ENCODE measurements at regions not wholly inside any gene's neighbourhood (a gene's known extent, or its start where the extent isn't known, plus 50 kb on each side); places are given as distances from the start of the nearest gene placed in this dataset.

- Histone ChIP-seq H2BK12ac (ENCODE audit: low read length) (peak overlapping the region; percentile 23), H2BK5ac (ENCODE audit: low read depth, low read length, poor library complexity) (no peak overlapping the region)
- no CpG with 5 or more reads among the region's 7 CpGs for WGBS (ENCODE audit: extremely low coverage, insufficient coverage, insufficient read length)
Observed at GRCh38 chr15:95912280-95912625, 418.2 kb upstream of the NR2F2 start.

GRCh38 chr15:95912728-95913127, 417.8 kb upstream of the NR2F2 start:
- no peaks in the 10 kb centered on the region for H3K27me3 ChIP-seq (ENCODE audit: insufficient read depth, low read length)
- no CpG with 5 or more reads among the region's 2 CpGs for WGBS (ENCODE audit: extremely low coverage, insufficient coverage, insufficient read length)
- no peak overlapping the region for H3K4ac ChIP-seq (ENCODE audit: low read depth, low read length)

More at GRCh38 chr15:95912280-95912625, 418.2 kb upstream of the NR2F2 start:
- Histone ChIP-seq H2AK5ac (ENCODE audit: low read length) (no peak overlapping the region), H3K4me2 (ENCODE audit: low read length) (peak overlapping the region; percentile 33), H3K18ac (ENCODE audit: low read length) (no peak overlapping the region), H3K9ac (ENCODE audit: low read length) (no peak overlapping the region), H3K27me3 (ENCODE audit: insufficient read depth, low read length) (no peaks in the 10 kb centered on the region), H3K23ac (ENCODE audit: low read length) (no peak overlapping the region), H2AFZ (ENCODE audit: insufficient read depth, low read length, poor library complexity) (no peak overlapping the region), H3K27ac (ENCODE audit: low read depth, low read length) (no peak overlapping the region), H4K12ac (ENCODE audit: low read depth, low read length) (no peak overlapping the region), H3K4me3 (ENCODE audit: low read depth, low read length) (no peak overlapping the region), H3K4ac (ENCODE audit: low read depth, low read length) (no peak overlapping the region), H4K91ac (ENCODE audit: low read depth, low read length) (no peak overlapping the region), H3K4me1 (ENCODE audit: control insufficient read depth in 1 of 2, insufficient read depth in 2 of 2, low read length in 2 of 2) (peaks cover 7 to 9% of the 10 kb centered on the region in 2 experiments), H3K36me3 (ENCODE audit: control insufficient read depth in 1 of 2, insufficient read depth in 2 of 2, low read length in 2 of 2) (no peaks in the 10 kb centered on the region), H2BK120ac (ENCODE audit: insufficient read depth, low read length, poor library complexity) (no peak overlapping the region), H3K79me1 (ENCODE audit: low read length) (no peaks in the 10 kb centered on the region), H3K9me3 (ENCODE audit: insufficient read depth, low read depth, low read length) (peaks cover 1% of the 10 kb centered on the region), H3K14ac (ENCODE audit: low read length) (no peak overlapping the region), H4K8ac (ENCODE audit: low read depth, low read length) (no peak overlapping the region), H3K79me2 (ENCODE audit: control insufficient read depth, insufficient read depth, low read length, poor library complexity) (no peaks in the 10 kb centered on the region)
- peak in 1 of 2 donors; percentile 47 for DNase-seq

GRCh38 chr15:95916568-95916967, 413.9 kb upstream of the NR2F2 start:
- no peak overlapping the region for H3K4me2 ChIP-seq (ENCODE audit: low read length)

More at GRCh38 chr15:95912728-95913127, 417.8 kb upstream of the NR2F2 start:
- peaks cover 7 to 9% of the 10 kb centered on the region in 2 experiments for H3K4me1 ChIP-seq (ENCODE audit: control insufficient read depth in 1 of 2, insufficient read depth in 2 of 2, low read length in 2 of 2)
- no peak overlapping the region for H3K27ac ChIP-seq (ENCODE audit: low read depth, low read length)
- no peak overlapping the region for H3K4me2 ChIP-seq (ENCODE audit: low read length)
- peaks cover 1% of the 10 kb centered on the region for H3K9me3 ChIP-seq (ENCODE audit: insufficient read depth, low read depth, low read length)
- H2BK5ac ChIP-seq (ENCODE audit: low read depth, low read length, poor library complexity): no peak overlapping the region
- no peak overlapping the region for H3K4me3 ChIP-seq (ENCODE audit: low read depth, low read length)
- H2AFZ ChIP-seq (ENCODE audit: insufficient read depth, low read length, poor library complexity): no peak overlapping the region
- H3K23ac ChIP-seq (ENCODE audit: low read length): no peak overlapping the region
- no peak overlapping the region for H2AK5ac ChIP-seq (ENCODE audit: low read length)
- DNase-seq: no peak
- H2BK12ac ChIP-seq (ENCODE audit: low read length): peak overlapping the region; percentile 23
- no peaks in the 10 kb centered on the region for H3K36me3 ChIP-seq (ENCODE audit: control insufficient read depth in 1 of 2, insufficient read depth in 2 of 2, low read length in 2 of 2)
- H4K12ac ChIP-seq (ENCODE audit: low read depth, low read length): no peak overlapping the region
- H4K8ac ChIP-seq (ENCODE audit: low read depth, low read length): no peak overlapping the region
- H2BK120ac ChIP-seq (ENCODE audit: insufficient read depth, low read length, poor library complexity): no peak overlapping the region
- H3K18ac ChIP-seq (ENCODE audit: low read length): no peak overlapping the region
- H3K14ac ChIP-seq (ENCODE audit: low read length): no peak overlapping the region
- no peak overlapping the region for H3K9ac ChIP-seq (ENCODE audit: low read length)
- H3K79me2 ChIP-seq (ENCODE audit: control insufficient read depth, insufficient read depth, low read length, poor library complexity): no peaks in the 10 kb centered on the region
- H3K79me1 ChIP-seq (ENCODE audit: low read length): no peaks in the 10 kb centered on the region
- H4K91ac ChIP-seq (ENCODE audit: low read depth, low read length): no peak overlapping the region

GRCh38 chr15:95918525-95918924, 412.0 kb upstream of the NR2F2 start:
- Histone ChIP-seq H2AK5ac (ENCODE audit: low read length) (no peak overlapping the region), H3K4me3 (ENCODE audit: low read depth, low read length) (no peak overlapping the region), H3K79me1 (ENCODE audit: low read length) (no peaks in the 10 kb centered on the region), H3K4me2 (ENCODE audit: low read length) (no peak overlapping the region), H3K23ac (ENCODE audit: low read length) (no peak overlapping the region), H3K36me3 (ENCODE audit: control insufficient read depth in 1 of 2, insufficient read depth in 2 of 2, low read length in 2 of 2) (no peaks in the 10 kb centered on the region), H3K9me3 (ENCODE audit: insufficient read depth, low read depth, low read length) (no peaks in the 10 kb centered on the region), H3K4me1 (ENCODE audit: control insufficient read depth in 1 of 2, insufficient read depth in 2 of 2, low read length in 2 of 2) (no peaks in the 10 kb centered on the region), H3K18ac (ENCODE audit: low read length) (no peak overlapping the region), H3K14ac (ENCODE audit: low read length) (no peak overlapping the region), H2BK5ac (ENCODE audit: low read depth, low read length, poor library complexity) (no peak overlapping the region), H3K79me2 (ENCODE audit: control insufficient read depth, insufficient read depth, low read length, poor library complexity) (no peaks in the 10 kb centered on the region), H4K91ac (ENCODE audit: low read depth, low read length) (no peak overlapping the region), H4K12ac (ENCODE audit: low read depth, low read length) (no peak overlapping the region), H2AFZ (ENCODE audit: insufficient read depth, low read length, poor library complexity) (no peak overlapping the region), H4K8ac (ENCODE audit: low read depth, low read length) (no peak overlapping the region), H3K27ac (ENCODE audit: low read depth, low read length) (no peak overlapping the region), H3K27me3 (ENCODE audit: insufficient read depth, low read length) (no peaks in the 10 kb centered on the region), H2BK12ac (ENCODE audit: low read length) (no peak overlapping the region), H2BK120ac (ENCODE audit: insufficient read depth, low read length, poor library complexity) (no peak overlapping the region), H3K9ac (ENCODE audit: low read length) (no peak overlapping the region), H3K4ac (ENCODE audit: low read depth, low read length) (no peak overlapping the region)
- no peak for DNase-seq
- WGBS (ENCODE audit: extremely low coverage, insufficient coverage, insufficient read length): no CpG with 5 or more reads among the region's 3 CpGs

More at GRCh38 chr15:95916568-95916967, 413.9 kb upstream of the NR2F2 start:
- no peak overlapping the region for H3K27ac ChIP-seq (ENCODE audit: low read depth, low read length)
- no peak overlapping the region for H2BK5ac ChIP-seq (ENCODE audit: low read depth, low read length, poor library complexity)
- no peak overlapping the region for H4K91ac ChIP-seq (ENCODE audit: low read depth, low read length)
- no peak overlapping the region for H2BK120ac ChIP-seq (ENCODE audit: insufficient read depth, low read length, poor library complexity)
- H3K79me1 ChIP-seq (ENCODE audit: low read length): no peaks in the 10 kb centered on the region
- peaks cover 1% of the 10 kb centered on the region for H3K9me3 ChIP-seq (ENCODE audit: insufficient read depth, low read depth, low read length)
- no peak for DNase-seq
- no peaks in the 10 kb centered on the region for H3K27me3 ChIP-seq (ENCODE audit: insufficient read depth, low read length)
- no peak overlapping the region for H2AFZ ChIP-seq (ENCODE audit: insufficient read depth, low read length, poor library complexity)
- no peaks in the 10 kb centered on the region for H3K36me3 ChIP-seq (ENCODE audit: control insufficient read depth in 1 of 2, insufficient read depth in 2 of 2, low read length in 2 of 2)
- no peaks in the 10 kb centered on the region for H3K79me2 ChIP-seq (ENCODE audit: control insufficient read depth, insufficient read depth, low read length, poor library complexity)
- no CpG with 5 or more reads among the region's 3 CpGs for WGBS (ENCODE audit: extremely low coverage, insufficient coverage, insufficient read length)
- H3K23ac ChIP-seq (ENCODE audit: low read length): no peak overlapping the region
- H2BK12ac ChIP-seq (ENCODE audit: low read length): no peak overlapping the region
- no peak overlapping the region for H2AK5ac ChIP-seq (ENCODE audit: low read length)
- no peak overlapping the region for H4K8ac ChIP-seq (ENCODE audit: low read depth, low read length)
- H3K4me3 ChIP-seq (ENCODE audit: low read depth, low read length): no peak overlapping the region
- no peak overlapping the region for H4K12ac ChIP-seq (ENCODE audit: low read depth, low read length)
- H3K4me1 ChIP-seq (ENCODE audit: control insufficient read depth in 1 of 2, insufficient read depth in 2 of 2, low read length in 2 of 2): peaks cover 7 to 9% of the 10 kb centered on the region in 2 experiments
- H3K18ac ChIP-seq (ENCODE audit: low read length): no peak overlapping the region
- no peak overlapping the region for H3K14ac ChIP-seq (ENCODE audit: low read length)
- H3K9ac ChIP-seq (ENCODE audit: low read length): no peak overlapping the region
- no peak overlapping the region for H3K4ac ChIP-seq (ENCODE audit: low read depth, low read length)

Data from trophoblast cell (in vitro differentiated cells and primary cell).